HG02938 (cell line): ENCODE measurements at regions not wholly inside any gene's neighbourhood (a gene's known extent, or its start where the extent isn't known, plus 50 kb on each side); places are given as distances from the start of the nearest gene placed in this dataset.
"Not testable (repeated sequence)": the region's sequence is repeated elsewhere in the genome, so short reads cannot be mapped to it uniquely, and the experiment has no call there.

ENCODE experiments used
- ATAC-seq: cut with Tn5 transposase; IDR thresholded peaks from one replicate; pipeline ENCODE4 v1.9.1; 2021; ENCODE audit warnings: mild to moderate bottlenecking, moderate library complexity; ENCODE audit not compliant: unreplicated experiment

- ATAC-seq = no peak
Measured at GRCh38 chr6:113664909-113665308, 192.2 kb upstream of the MARCKS start.

GRCh38 chr6:113668641-113669408, 188.3 kb upstream of the MARCKS start:
- peak; percentile 70 for ATAC-seq

- no peak for ATAC-seq
Measured at GRCh38 chr6:113669606-113670005, 187.5 kb upstream of the MARCKS start.

- ATAC-seq = no peak
Measured at GRCh38 chr6:113671421-113671820, 185.7 kb upstream of the MARCKS start.

- no peak for ATAC-seq
Measured at GRCh38 chr6:113672491-113673149, 184.5 kb upstream of the MARCKS start.

GRCh38 chr6:113674075-113674474, 183.1 kb upstream of the MARCKS start:
- no peak for ATAC-seq

GRCh38 chr6:113676057-113676456, 181.1 kb upstream of the MARCKS start:
- no peak for ATAC-seq

GRCh38 chr6:113676968-113677367, 180.2 kb upstream of the MARCKS start:
- ATAC-seq = no peak

GRCh38 chr6:113679051-113679450, 178.1 kb upstream of the MARCKS start:
- ATAC-seq = no peak

GRCh38 chr6:113680301-113680700, 176.8 kb upstream of the MARCKS start:
- no peak for ATAC-seq

GRCh38 chr6:113683968-113684367, 173.2 kb upstream of the MARCKS start:
- ATAC-seq = no peak

GRCh38 chr6:113684382-113684901, 172.7 kb upstream of the MARCKS start:
- ATAC-seq = no peak

GRCh38 chr6:113686049-113686448, 171.1 kb upstream of the MARCKS start:
- ATAC-seq = no peak

- ATAC-seq = not testable (repeated sequence)
Measured at GRCh38 chr6:113689620-113690019, 167.5 kb upstream of the MARCKS start.

GRCh38 chr6:113690281-113691259, 166.6 kb upstream of the MARCKS start:
- ATAC-seq = peak; percentile 85

- no peak for ATAC-seq
Measured at GRCh38 chr6:113691260-113691656, 165.9 kb upstream of the MARCKS start.

GRCh38 chr6:113693851-113694250, 163.3 kb upstream of the MARCKS start:
- ATAC-seq = no peak

GRCh38 chr6:113694278-113695077, 162.7 kb upstream of the MARCKS start:
- ATAC-seq = no peak

GRCh38 chr6:113695516-113695915, 161.6 kb upstream of the MARCKS start:
- no peak for ATAC-seq

GRCh38 chr6:113696960-113697359, 160.2 kb upstream of the MARCKS start:
- no peak for ATAC-seq
